GM23338 (cell line): ENCODE measurements at regions not wholly inside any gene's neighbourhood (a gene's known extent, or its start where the extent isn't known, plus 50 kb on each side); places are given as distances from the start of the nearest gene placed in this dataset.

Experiments used
- ATAC-seq: fragments of 200-7000 bp; cut with Tn5 transposase; 3 replicates; pipeline ENCODE4 v1.9.1; 2020
- DNase-seq: peaks from one replicate; pipeline ENCODE4 v3.0.0-alpha.2; 2015; ENCODE audit warnings: low spot score
- H2AFZ ChIP-seq: fragments of 200-600 bp; sonication (generic); 2 replicates; pipeline ENCODE4 v1.8.0; 2016; ENCODE audit warnings: antibody characterized with exemption, mild to moderate bottlenecking, moderate library complexity
- H3F3A ChIP-seq: fragments of 200-600 bp; sonication (generic); replicated peaks from 2 replicates; pipeline ENCODE4 v1.8.0; 2017; ENCODE audit warnings: antibody characterized with exemption, mixed run types, low read depth
- H3K27ac ChIP-seq: fragments of 200-600 bp; sonication (generic); 2 replicates; pipeline ENCODE4 v1.6.1; 2016; ENCODE audit warnings: low read depth
- H3K27me3 ChIP-seq: fragments of 200-600 bp; sonication (generic); 2 replicates; pipeline ENCODE4 v1.8.0; 2016; ENCODE audit warnings: mild to moderate bottlenecking, mixed run types, moderate library complexity; ENCODE audit not compliant: insufficient read depth
- H3K36me3 ChIP-seq: fragments of 200-600 bp; sonication (generic); 2 replicates; pipeline ENCODE4 v1.8.0; 2016; ENCODE audit warnings: mild to moderate bottlenecking; ENCODE audit not compliant: insufficient read depth
- H3K4me1 ChIP-seq: fragments of 200-600 bp; sonication (generic); 2 replicates; pipeline ENCODE4 v1.8.0; 2016; ENCODE audit warnings: mild to moderate bottlenecking, moderate library complexity; ENCODE audit not compliant: insufficient read depth
- H3K4me2 ChIP-seq: fragments of 200-600 bp; sonication (generic); 2 replicates; pipeline ENCODE4 v1.7.1; 2017; ENCODE audit warnings: mixed run types
- H3K4me3 ChIP-seq: fragments of 200-600 bp; sonication (generic); 2 replicates; pipeline ENCODE4 v1.6.1; 2016; ENCODE audit warnings: mixed run types
- H3K79me2 ChIP-seq: fragments of 200-600 bp; sonication (generic); replicated peaks from 2 replicates; pipeline ENCODE4 v1.8.0; 2017; ENCODE audit warnings: mild to moderate bottlenecking; ENCODE audit not compliant: insufficient read depth
- H3K9me2 ChIP-seq: fragments of 200-600 bp; sonication (generic); 2 replicates; pipeline ENCODE4 v1.8.0; 2017; ENCODE audit not compliant: insufficient read depth
- H4K20me1 ChIP-seq: fragments of 200-600 bp; sonication (generic); replicated peaks from 2 replicates; pipeline ENCODE4 v1.8.0; 2017; ENCODE audit warnings: mild to moderate bottlenecking; ENCODE audit not compliant: insufficient read depth
- H3K27ac Mint-ChIP-seq: 2 replicates; pipeline ENCODE4 v1.8.0; 2020; ENCODE audit warnings: inconsistent platforms, mild to moderate bottlenecking, moderate library complexity, mixed read lengths
- H3K27me3 Mint-ChIP-seq: 3 replicates; pipeline ENCODE4 v1.8.0; 2022; ENCODE audit warnings: low read depth, mild to moderate bottlenecking, moderate library complexity, mixed read lengths, inconsistent platforms; ENCODE audit not compliant: insufficient read depth, poor library complexity
- H3K36me3 Mint-ChIP-seq: 3 replicates; pipeline ENCODE4 v1.8.0; 2021; ENCODE audit warnings: low read depth, mild to moderate bottlenecking, inconsistent platforms, moderate library complexity, mixed read lengths
- H3K4me1 Mint-ChIP-seq: 3 replicates; pipeline ENCODE4 v1.8.0; 2020; ENCODE audit warnings: mild to moderate bottlenecking, inconsistent platforms, mixed read lengths
- H3K4me3 Mint-ChIP-seq: 3 replicates; pipeline ENCODE4 v1.8.0; 2021; ENCODE audit warnings: moderate library complexity, mild to moderate bottlenecking, inconsistent platforms, mixed read lengths
- H3K9me3 Mint-ChIP-seq: 3 replicates; pipeline ENCODE4 v1.8.0; 2020; ENCODE audit warnings: moderate library complexity, mild to moderate bottlenecking, inconsistent platforms, mixed read lengths
- CREB1 ChIP-seq: fragments of 250-450 bp; sonication (Bioruptor Pico); IDR thresholded peaks from 2 replicates; pipeline ENCODE4 v1.5.0; 2020; ENCODE audit warnings: low read depth, mild to moderate bottlenecking, moderate library complexity
- ETS1 ChIP-seq: IDR thresholded peaks from 2 replicates; pipeline ENCODE4 v1.6.1; 2016; ENCODE audit warnings: antibody characterized with exemption
- JUNB ChIP-seq: IDR thresholded peaks from one replicate; pipeline ENCODE4 v1.6.1; 2016; ENCODE audit warnings: antibody characterized with exemption; ENCODE audit not compliant: unreplicated experiment
- NANOG ChIP-seq: IDR thresholded peaks from 2 replicates; pipeline ENCODE4 v1.6.1; 2016; ENCODE audit warnings: antibody characterized with exemption, borderline replicate concordance
- POLR2AphosphoS5 ChIP-seq: IDR thresholded peaks from 2 replicates; pipeline ENCODE4 v1.6.1; 2016; ENCODE audit warnings: antibody characterized with exemption, low read depth
- STAT1 ChIP-seq: IDR thresholded peaks from one replicate; pipeline ENCODE4 v1.6.1; 2016; ENCODE audit warnings: antibody characterized with exemption; ENCODE audit not compliant: unreplicated experiment
- ZNF114 ChIP-seq: fragments of 250-450 bp; sonication (Bioruptor Pico); IDR thresholded peaks from 2 replicates; pipeline ENCODE4 v1.5.0; 2020; ENCODE audit warnings: mild to moderate bottlenecking, moderate library complexity
- ZNF331 ChIP-seq: fragments of 250-450 bp; sonication (Bioruptor Pico); IDR thresholded peaks from 2 replicates; pipeline ENCODE4 v1.5.0; 2020; ENCODE audit warnings: low read depth, mild to moderate bottlenecking, moderate library complexity
- ZNF462 ChIP-seq: fragments of 250-450 bp; sonication (Bioruptor Pico); IDR thresholded peaks from 2 replicates; pipeline ENCODE4 v1.5.0; 2020; ENCODE audit warnings: mild to moderate bottlenecking, moderate library complexity
- TF ChIP-seq, protein P1 (sequence below): IDR thresholded peaks from one replicate; pipeline ENCODE4 v1.6.1; 2018; ENCODE audit warnings: antibody characterized with exemption; ENCODE audit not compliant: unreplicated experiment

DNA sequence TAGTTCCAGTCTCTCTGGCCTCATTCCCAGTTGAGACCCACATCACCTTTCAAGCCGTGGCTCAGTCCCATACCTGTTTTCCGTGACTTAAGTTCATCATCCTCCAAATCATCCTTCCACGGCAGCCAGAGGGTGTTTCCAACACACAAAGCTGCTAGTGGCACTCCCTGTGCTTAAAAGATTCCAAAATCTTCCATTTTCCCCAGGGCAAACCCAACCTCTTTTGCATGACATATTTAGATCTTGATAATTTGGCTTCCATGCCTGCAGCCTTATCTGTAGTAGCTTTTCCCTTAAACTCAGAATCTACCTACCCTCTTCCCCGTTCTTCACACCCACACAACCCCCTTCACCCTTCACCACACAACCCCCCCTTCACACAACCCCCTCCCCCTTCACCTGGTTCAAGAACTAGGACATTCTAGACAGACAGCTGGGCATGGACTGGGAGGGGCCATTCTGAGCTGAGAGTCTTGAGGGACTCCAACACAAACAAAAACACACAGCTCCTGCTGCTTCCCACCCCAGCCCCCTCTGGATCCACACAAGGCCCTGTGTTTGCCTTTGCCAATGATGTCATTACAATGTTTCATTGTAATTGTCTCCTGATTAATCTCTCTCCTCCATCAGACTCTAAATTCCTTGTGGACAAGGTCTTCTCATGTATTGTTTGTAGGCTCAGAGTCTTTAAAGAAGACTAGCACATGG, 268.2 kb downstream of the SH3GL2 start:
- Histone ChIP-seq H4K20me1 (no peaks in the 10 kb centered on the region), H3K9me2 (0 out of 2 replicates have a peak, but pooled peaks cover 5% of the 10 kb centered on the region), H3K79me2 (no peaks in the 10 kb centered on the region), H3K4me3 (no peak overlapping the region), H3K27ac (no peak overlapping the region), H3F3A (no peaks in the 10 kb centered on the region), H2AFZ (no peak overlapping the region), H3K4me1 (no peaks in the 10 kb centered on the region), H3K36me3 (no peaks in the 10 kb centered on the region), H3K4me2 (no peak overlapping the region), H3K27me3 (no peaks in the 10 kb centered on the region)
- Mint-ChIP-seq H3K9me3 (peaks cover 27% of the 10 kb centered on the region), H3K4me1 (peaks cover 7% of the 10 kb centered on the region), H3K4me3 (no peak overlapping the region), H3K27ac (no peak overlapping the region), H3K36me3 (peaks cover 14% of the 10 kb centered on the region), H3K27me3 (peaks cover 10% of the 10 kb centered on the region)
- DNase-seq = no peak
- TF ChIP-seq ZNF331 (CRISPR knock-in tag) = no peak
- no peak for TF ChIP-seq ZNF114 (CRISPR knock-in tag)
- no peak for TF ChIP-seq NANOG
- no peak for TF ChIP-seq ETS1
- no peak for TF ChIP-seq POLR2AphosphoS5
- TF ChIP-seq CREB1 (CRISPR knock-in tag) = no peak
- no peak for TF ChIP-seq JUNB
- TF ChIP-seq STAT1 = no peak
- no peak for ATAC-seq

DNA sequence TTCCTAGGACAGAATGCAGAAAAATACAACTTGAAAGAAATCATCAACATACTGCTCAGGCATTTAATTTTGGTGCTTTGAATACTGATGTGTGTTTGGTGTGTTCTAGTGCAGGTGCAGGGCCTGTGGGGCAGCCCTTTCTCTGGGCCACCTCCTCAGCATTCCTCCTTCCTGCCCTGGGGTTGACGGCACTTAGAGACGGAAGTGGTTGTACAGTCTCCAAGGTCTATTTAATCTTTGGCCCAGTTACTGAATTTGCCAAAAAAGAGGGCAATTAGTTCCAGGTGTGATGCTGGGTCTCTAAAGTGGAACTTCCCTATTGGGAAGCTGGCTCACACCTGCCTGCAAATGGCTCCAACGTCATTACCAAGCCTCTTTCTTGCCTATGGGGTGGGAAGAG, 269.0 kb downstream of the SH3GL2 start:
- peaks cover 14% of the 10 kb centered on the region for H3K36me3 Mint-ChIP-seq
- Histone ChIP-seq H3K36me3 (no peaks in the 10 kb centered on the region), H2AFZ (no peak overlapping the region), H4K20me1 (no peaks in the 10 kb centered on the region), H3K9me2 (0 out of 2 replicates have a peak, but pooled peaks cover 5% of the 10 kb centered on the region), H3K4me2 (no peak overlapping the region), H3F3A (no peaks in the 10 kb centered on the region), H3K79me2 (no peaks in the 10 kb centered on the region), H3K4me3 (no peak overlapping the region), H3K4me1 (no peaks in the 10 kb centered on the region), H3K27me3 (no peaks in the 10 kb centered on the region), H3K27ac (no peak overlapping the region)
- H3K4me3 Mint-ChIP-seq = no peak overlapping the region
- no peak overlapping the region for H3K27ac Mint-ChIP-seq
- no peak for DNase-seq
- peaks cover 10% of the 10 kb centered on the region for H3K4me1 Mint-ChIP-seq
- ATAC-seq = no peak
- peaks cover 27% of the 10 kb centered on the region for H3K9me3 Mint-ChIP-seq
- peaks cover 10% of the 10 kb centered on the region for H3K27me3 Mint-ChIP-seq
- TF ChIP-seq, protein P1, sequence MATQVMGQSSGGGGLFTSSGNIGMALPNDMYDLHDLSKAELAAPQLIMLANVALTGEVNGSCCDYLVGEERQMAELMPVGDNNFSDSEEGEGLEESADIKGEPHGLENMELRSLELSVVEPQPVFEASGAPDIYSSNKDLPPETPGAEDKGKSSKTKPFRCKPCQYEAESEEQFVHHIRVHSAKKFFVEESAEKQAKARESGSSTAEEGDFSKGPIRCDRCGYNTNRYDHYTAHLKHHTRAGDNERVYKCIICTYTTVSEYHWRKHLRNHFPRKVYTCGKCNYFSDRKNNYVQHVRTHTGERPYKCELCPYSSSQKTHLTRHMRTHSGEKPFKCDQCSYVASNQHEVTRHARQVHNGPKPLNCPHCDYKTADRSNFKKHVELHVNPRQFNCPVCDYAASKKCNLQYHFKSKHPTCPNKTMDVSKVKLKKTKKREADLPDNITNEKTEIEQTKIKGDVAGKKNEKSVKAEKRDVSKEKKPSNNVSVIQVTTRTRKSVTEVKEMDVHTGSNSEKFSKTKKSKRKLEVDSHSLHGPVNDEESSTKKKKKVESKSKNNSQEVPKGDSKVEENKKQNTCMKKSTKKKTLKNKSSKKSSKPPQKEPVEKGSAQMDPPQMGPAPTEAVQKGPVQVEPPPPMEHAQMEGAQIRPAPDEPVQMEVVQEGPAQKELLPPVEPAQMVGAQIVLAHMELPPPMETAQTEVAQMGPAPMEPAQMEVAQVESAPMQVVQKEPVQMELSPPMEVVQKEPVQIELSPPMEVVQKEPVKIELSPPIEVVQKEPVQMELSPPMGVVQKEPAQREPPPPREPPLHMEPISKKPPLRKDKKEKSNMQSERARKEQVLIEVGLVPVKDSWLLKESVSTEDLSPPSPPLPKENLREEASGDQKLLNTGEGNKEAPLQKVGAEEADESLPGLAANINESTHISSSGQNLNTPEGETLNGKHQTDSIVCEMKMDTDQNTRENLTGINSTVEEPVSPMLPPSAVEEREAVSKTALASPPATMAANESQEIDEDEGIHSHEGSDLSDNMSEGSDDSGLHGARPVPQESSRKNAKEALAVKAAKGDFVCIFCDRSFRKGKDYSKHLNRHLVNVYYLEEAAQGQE = no peak
- TF ChIP-seq ETS1 (no peak), ZNF331 (CRISPR knock-in tag) (no peak), ZNF114 (CRISPR knock-in tag) (no peak), ZNF462 (no peak)
